ENCODE measurements at regions not wholly inside any gene's neighbourhood (a gene's known extent, or its start where the extent isn't known, plus 50 kb on each side); places are given as distances from the start of the nearest gene placed in this dataset.

GRCh38 chr6:145209272-145209671 lies 526.0 kb downstream of the EPM2A start:
- TF ChIP-seq CTCF (CRISPR knock-in tag; IDR thresholded peaks at IDR 0.05) (no peak), EZH2 (conservative IDR thresholded peaks at IDR 0.05; ENCODE audit: low read depth, low read length) (no peak), SP2 (CRISPR knock-in tag; IDR thresholded peaks at IDR 0.05) (no peak), CHD2 (IDR thresholded peaks at IDR 0.05; ENCODE audit: low read depth, low read length) (no peak), NR2F6 (IDR thresholded peaks at IDR 0.05) (no peak), NR2F6 (CRISPR knock-in tag; IDR thresholded peaks at IDR 0.05) (no peak), HOXA7 (CRISPR knock-in tag; IDR thresholded peaks at IDR 0.05) (no peak), TOE1 (CRISPR knock-in tag; IDR thresholded peaks at IDR 0.05) (no peak), EP300 (IDR thresholded peaks at IDR 0.05; ENCODE audit: low read depth in 2 of 2, low read length in 2 of 2) (no peak), EP300 (CRISPR knock-in tag; IDR thresholded peaks at IDR 0.05; ENCODE audit: borderline replicate concordance) (no peak), HOXA3 (CRISPR knock-in tag; IDR thresholded peaks at IDR 0.05) (no peak), JUN (CRISPR knock-in tag; IDR thresholded peaks at IDR 0.05) (no peak)
- TF ChIP-seq, protein P1, sequence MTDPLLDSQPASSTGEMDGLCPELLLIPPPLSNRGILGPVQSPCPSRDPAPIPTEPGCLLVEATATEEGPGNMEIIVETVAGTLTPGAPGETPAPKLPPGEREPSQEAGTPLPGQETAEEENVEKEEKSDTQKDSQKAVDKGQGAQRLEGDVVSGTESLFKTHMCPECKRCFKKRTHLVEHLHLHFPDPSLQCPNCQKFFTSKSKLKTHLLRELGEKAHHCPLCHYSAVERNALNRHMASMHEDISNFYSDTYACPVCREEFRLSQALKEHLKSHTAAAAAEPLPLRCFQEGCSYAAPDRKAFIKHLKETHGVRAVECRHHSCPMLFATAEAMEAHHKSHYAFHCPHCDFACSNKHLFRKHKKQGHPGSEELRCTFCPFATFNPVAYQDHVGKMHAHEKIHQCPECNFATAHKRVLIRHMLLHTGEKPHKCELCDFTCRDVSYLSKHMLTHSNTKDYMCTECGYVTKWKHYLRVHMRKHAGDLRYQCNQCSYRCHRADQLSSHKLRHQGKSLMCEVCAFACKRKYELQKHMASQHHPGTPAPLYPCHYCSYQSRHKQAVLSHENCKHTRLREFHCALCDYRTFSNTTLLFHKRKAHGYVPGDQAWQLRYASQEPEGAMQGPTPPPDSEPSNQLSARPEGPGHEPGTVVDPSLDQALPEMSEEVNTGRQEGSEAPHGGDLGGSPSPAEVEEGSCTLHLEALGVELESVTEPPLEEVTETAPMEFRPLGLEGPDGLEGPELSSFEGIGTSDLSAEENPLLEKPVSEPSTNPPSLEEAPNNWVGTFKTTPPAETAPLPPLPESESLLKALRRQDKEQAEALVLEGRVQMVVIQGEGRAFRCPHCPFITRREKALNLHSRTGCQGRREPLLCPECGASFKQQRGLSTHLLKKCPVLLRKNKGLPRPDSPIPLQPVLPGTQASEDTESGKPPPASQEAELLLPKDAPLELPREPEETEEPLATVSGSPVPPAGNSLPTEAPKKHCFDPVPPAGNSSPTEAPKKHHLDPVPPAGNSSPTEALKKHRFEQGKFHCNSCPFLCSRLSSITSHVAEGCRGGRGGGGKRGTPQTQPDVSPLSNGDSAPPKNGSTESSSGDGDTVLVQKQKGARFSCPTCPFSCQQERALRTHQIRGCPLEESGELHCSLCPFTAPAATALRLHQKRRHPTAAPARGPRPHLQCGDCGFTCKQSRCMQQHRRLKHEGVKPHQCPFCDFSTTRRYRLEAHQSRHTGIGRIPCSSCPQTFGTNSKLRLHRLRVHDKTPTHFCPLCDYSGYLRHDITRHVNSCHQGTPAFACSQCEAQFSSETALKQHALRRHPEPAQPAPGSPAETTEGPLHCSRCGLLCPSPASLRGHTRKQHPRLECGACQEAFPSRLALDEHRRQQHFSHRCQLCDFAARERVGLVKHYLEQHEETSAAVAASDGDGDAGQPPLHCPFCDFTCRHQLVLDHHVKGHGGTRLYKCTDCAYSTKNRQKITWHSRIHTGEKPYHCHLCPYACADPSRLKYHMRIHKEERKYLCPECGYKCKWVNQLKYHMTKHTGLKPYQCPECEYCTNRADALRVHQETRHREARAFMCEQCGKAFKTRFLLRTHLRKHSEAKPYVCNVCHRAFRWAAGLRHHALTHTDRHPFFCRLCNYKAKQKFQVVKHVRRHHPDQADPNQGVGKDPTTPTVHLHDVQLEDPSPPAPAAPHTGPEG (CRISPR knock-in tag; IDR thresholded peaks at IDR 0.05), result no peak
- TF ChIP-seq, protein P2, sequence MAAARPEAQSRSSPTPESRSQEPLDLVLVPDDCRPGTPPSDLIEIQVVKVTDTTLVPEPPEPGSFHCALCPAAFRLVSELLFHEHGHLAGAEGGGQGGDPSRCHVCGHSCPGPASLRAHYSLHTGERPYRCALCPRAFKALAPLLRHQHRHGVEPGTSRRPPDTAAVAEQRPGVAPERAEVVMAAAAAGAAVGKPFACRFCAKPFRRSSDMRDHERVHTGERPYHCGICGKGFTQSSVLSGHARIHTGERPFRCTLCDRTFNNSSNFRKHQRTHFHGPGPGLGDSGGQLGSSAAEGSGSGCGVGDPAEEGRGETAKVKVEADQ (CRISPR knock-in tag; IDR thresholded peaks at IDR 0.05; ENCODE audit: borderline replicate concordance), result no peak

Data from HepG2 (cell line).